NCI-H1092 (cell line): ENCODE measurements at regions not wholly inside any gene's neighbourhood (a gene's known extent, or its start where the extent isn't known, plus 50 kb on each side); places are given as distances from the start of the nearest gene placed in this dataset.

ENCODE experiments used
- DNase-seq: peaks from one replicate; lab custom pipeline; 2025; lab: John Stamatoyannopoulos, UW

- no peak for DNase-seq
Measured at GRCh38 chr2:41484858-41485234, 563.0 kb upstream of the PKDCC start.

GRCh38 chr2:41486948-41487347 is 560.9 kb upstream of the PKDCC start:
- no peak for DNase-seq

- DNase-seq: no peak
Measured at GRCh38 chr2:41488888-41489287, 558.9 kb upstream of the PKDCC start.

GRCh38 chr2:41489638-41490037 is 558.2 kb upstream of the PKDCC start:
- no peak for DNase-seq

GRCh38 chr2:41495050-41495449 is 552.8 kb upstream of the PKDCC start:
- no peak for DNase-seq

- no peak for DNase-seq
Measured at GRCh38 chr2:41496908-41497307, 550.9 kb upstream of the PKDCC start.

- no peak for DNase-seq
Measured at GRCh38 chr2:41498781-41499180, 549.0 kb upstream of the PKDCC start.

- DNase-seq: no peak
Measured at GRCh38 chr2:41500895-41501294, 546.9 kb upstream of the PKDCC start.

- DNase-seq: no peak
Measured at GRCh38 chr2:41502752-41503151, 545.1 kb upstream of the PKDCC start.

- no peak for DNase-seq
Measured at GRCh38 chr2:41504532-41504931, 543.3 kb upstream of the PKDCC start.

- no peak for DNase-seq
Measured at GRCh38 chr2:41510108-41510507, 537.7 kb upstream of the PKDCC start.

GRCh38 chr2:41521211-41521610 is 526.6 kb upstream of the PKDCC start:
- no peak for DNase-seq

- DNase-seq: no peak
Measured at GRCh38 chr2:41527525-41528323, 520.1 kb upstream of the PKDCC start.

GRCh38 chr2:41535575-41535974 is 512.2 kb upstream of the PKDCC start:
- no peak for DNase-seq

- DNase-seq: no peak
Measured at GRCh38 chr2:41540272-41540998, 507.4 kb upstream of the PKDCC start.

- no peak for DNase-seq
Measured at GRCh38 chr2:41543726-41544125, 504.1 kb upstream of the PKDCC start.

- no peak for DNase-seq
Measured at GRCh38 chr2:41544709-41545108, 503.1 kb upstream of the PKDCC start.

- DNase-seq: no peak
Measured at GRCh38 chr2:41546031-41546430, 501.8 kb upstream of the PKDCC start.

GRCh38 chr2:41568648-41569047 is 479.2 kb upstream of the PKDCC start:
- no peak for DNase-seq

- no peak for DNase-seq
Measured at GRCh38 chr2:41572154-41572553, 475.7 kb upstream of the PKDCC start.

GRCh38 chr2:41576423-41576822 is 471.4 kb upstream of the PKDCC start:
- DNase-seq: no peak

GRCh38 chr2:41579806-41580205 is 468.0 kb upstream of the PKDCC start:
- no peak for DNase-seq

GRCh38 chr2:41580806-41581205 is 467.0 kb upstream of the PKDCC start:
- DNase-seq: no peak

- DNase-seq: no peak
Measured at GRCh38 chr2:41595240-41595639, 452.6 kb upstream of the PKDCC start.
